OCI-LY1 (cell line): ENCODE measurements at regions not wholly inside any gene's neighbourhood (a gene's known extent, or its start where the extent isn't known, plus 50 kb on each side); places are given as distances from the start of the nearest gene placed in this dataset.

Experiments used
- H2AFZ ChIP-seq: fragments of 200-600 bp; sonication (generic), shearing (Covaris generic); 2 replicates; pipeline ENCODE4 v1.6.0; 2014; ENCODE audit warnings: antibody characterized with exemption, mild to moderate bottlenecking, low read length
- H3F3A ChIP-seq: fragments of 200-600 bp; sonication (generic), shearing (Covaris generic); 2 replicates; pipeline ENCODE4 v1.6.0; 2014; ENCODE audit warnings: mild to moderate bottlenecking, antibody characterized with exemption, low read length, moderate library complexity; ENCODE audit not compliant: insufficient read depth
- H3K27ac ChIP-seq: fragments of 200-600 bp; sonication (generic); 2 replicates; pipeline ENCODE4 v1.5.1; 2014; ENCODE audit warnings: low read length, mixed run types, mild to moderate bottlenecking, low read depth; ENCODE audit not compliant: poor library complexity, severe bottlenecking
- H3K27me3 ChIP-seq: fragments of 200-600 bp; sonication (generic); 2 replicates; pipeline ENCODE4 v1.6.0; 2014; ENCODE audit warnings: antibody characterized with exemption, mild to moderate bottlenecking, low read length, moderate library complexity; ENCODE audit not compliant: insufficient read depth
- H3K36me3 ChIP-seq: fragments of 200-600 bp; sonication (generic); 2 replicates; pipeline ENCODE4 v1.6.1; 2014; ENCODE audit warnings: mild to moderate bottlenecking, antibody characterized with exemption, low read length, moderate library complexity, mixed read lengths; ENCODE audit not compliant: insufficient read depth
- H3K4me1 ChIP-seq: fragments of 200-600 bp; sonication (generic); 2 replicates; pipeline ENCODE4 v1.5.1; 2014; ENCODE audit warnings: mild to moderate bottlenecking, low read length, moderate library complexity; ENCODE audit not compliant: insufficient read depth, severe bottlenecking
- H3K4me2 ChIP-seq: fragments of 200-600 bp; sonication (generic), shearing (Covaris generic); 2 replicates; pipeline ENCODE4 v1.6.1; 2014; ENCODE audit warnings: low read length
- H3K4me3 ChIP-seq: fragments of 200-600 bp; sonication (generic); 2 replicates; pipeline ENCODE4 v1.5.1; 2014; ENCODE audit warnings: low read length, low read depth, mild to moderate bottlenecking, mixed read lengths; ENCODE audit not compliant: poor library complexity, severe bottlenecking
- H3K79me2 ChIP-seq: fragments of 200-600 bp; shearing (Covaris generic); 2 replicates; pipeline ENCODE4 v1.6.1; 2016; ENCODE audit warnings: mixed run types, low read length, mixed read lengths; ENCODE audit not compliant: insufficient read depth
- H3K9ac ChIP-seq: fragments of 200-600 bp; sonication (generic), shearing (Covaris generic); 2 replicates; pipeline ENCODE4 v1.6.1; 2014; ENCODE audit warnings: mild to moderate bottlenecking, low read length, mixed read lengths
- H3K9me2 ChIP-seq: fragments of 200-600 bp; sonication (generic), shearing (Covaris generic); 2 replicates; pipeline ENCODE4 v1.6.1; 2014; ENCODE audit warnings: low read depth, mild to moderate bottlenecking, low read length, mixed read lengths
- H3K9me3 ChIP-seq: fragments of 200-600 bp; shearing (Covaris generic); 2 replicates; pipeline ENCODE4 v1.6.1; 2014; ENCODE audit warnings: low read length, mixed read lengths
- H4K20me1 ChIP-seq: fragments of 200-600 bp; sonication (generic), shearing (Covaris generic); 2 replicates; pipeline ENCODE4 v1.6.0; 2016; ENCODE audit warnings: mild to moderate bottlenecking, low read length; ENCODE audit not compliant: insufficient read depth
- EZH2 ChIP-seq: fragments of 200-600 bp; sonication (generic), shearing (Covaris generic); IDR thresholded peaks from 2 replicates; pipeline ENCODE4 v1.8.0; 2017; ENCODE audit warnings: borderline replicate concordance, mixed run types, mild to moderate bottlenecking, antibody characterized with exemption, low read length, moderate library complexity, mixed read lengths

- no peak overlapping the region for H2AFZ ChIP-seq
- H3K36me3 ChIP-seq: no peaks in the 10 kb centered on the region
Measured at GRCh38 chr21:7957713-7958064, 2563.7 kb upstream of the TPTE start.

More at GRCh38 chr21:7957713-7958064, 2563.7 kb upstream of the TPTE start:
- Histone ChIP-seq H3K9me2 (no peaks in the 10 kb centered on the region), H3K4me3 (no peak overlapping the region), H3K9ac (no peak overlapping the region), H3K27ac (no peak overlapping the region), H3K27me3 (no peaks in the 10 kb centered on the region), H3K9me3 (peaks cover 31% of the 10 kb centered on the region), H3F3A (no peaks in the 10 kb centered on the region), H4K20me1 (no peaks in the 10 kb centered on the region), H3K79me2 (no peaks in the 10 kb centered on the region), H3K4me1 (no peaks in the 10 kb centered on the region), H3K4me2 (no peak overlapping the region)
- TF ChIP-seq EZH2: no peak
